ENCODE measurements at regions not wholly inside any gene's neighbourhood (a gene's known extent, or its start where the extent isn't known, plus 50 kb on each side); places are given as distances from the start of the nearest gene placed in this dataset.

DNA sequence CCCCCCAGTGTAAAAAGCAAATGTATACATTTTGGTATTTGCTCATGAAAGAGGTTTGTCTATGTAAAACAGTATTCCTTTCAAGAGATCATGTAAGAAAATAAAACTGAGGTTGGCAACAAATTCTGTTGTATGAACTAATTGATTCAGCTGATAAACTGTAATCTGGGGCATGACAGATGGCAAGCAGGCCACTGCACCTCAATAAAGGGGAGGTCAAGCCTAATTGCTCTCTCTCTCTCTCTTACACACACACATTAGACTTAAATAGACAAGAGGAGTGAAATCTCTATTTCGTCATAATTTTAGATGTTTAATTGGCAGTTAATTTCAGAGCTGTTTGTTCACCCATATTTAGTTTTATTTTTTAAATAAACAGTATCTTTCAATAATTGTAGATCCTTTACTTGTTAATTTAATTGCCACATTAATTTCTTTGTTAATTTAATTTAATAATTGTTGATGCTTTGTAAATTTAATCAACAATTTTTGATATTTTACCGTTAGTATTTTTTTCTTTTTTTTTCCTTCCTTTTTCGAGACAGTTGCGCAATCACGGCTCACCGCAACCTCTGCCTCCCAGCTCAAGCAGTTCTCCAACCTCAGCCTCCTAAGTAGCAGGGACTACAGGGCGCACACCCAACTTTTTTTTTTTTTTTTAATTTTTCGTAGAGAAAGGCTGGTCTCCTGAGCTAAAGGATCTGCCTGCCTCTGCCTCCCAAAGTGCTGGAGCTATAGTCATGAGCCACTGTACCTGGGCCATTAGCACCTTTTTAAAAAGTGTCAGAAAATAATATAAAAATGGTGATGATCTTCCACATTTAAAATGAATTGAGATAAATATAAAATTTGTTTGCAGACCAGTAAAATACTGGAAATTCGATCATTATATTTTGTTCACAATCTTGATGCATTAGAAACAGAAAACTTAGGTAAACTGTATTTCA, 577.7 kb downstream of the SLC16A7 start:
- H4K20me1 ChIP-seq (ENCODE audit: low read depth) = no peaks in the 10 kb centered on the region
- H3K27ac Mint-ChIP-seq = no peak overlapping the region

DNA sequence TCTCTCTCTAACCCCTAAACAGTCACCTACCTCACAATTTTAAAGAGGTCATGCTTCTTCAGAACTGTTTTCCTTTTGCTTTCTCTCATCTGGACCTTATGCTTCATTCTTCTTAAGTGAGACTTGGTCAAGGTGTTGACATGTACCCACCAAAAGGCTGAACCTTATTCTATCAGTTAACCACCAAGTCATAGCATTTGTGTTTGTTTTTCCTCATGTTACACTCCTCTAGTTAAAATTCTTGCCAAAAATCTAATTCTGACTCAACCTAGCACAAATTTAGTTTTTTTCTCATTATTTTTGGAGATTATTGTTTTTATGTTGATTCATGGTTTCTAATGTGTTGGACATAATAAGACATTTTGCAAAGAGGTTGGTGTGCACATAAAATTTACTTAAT, 578.6 kb downstream of the SLC16A7 start:
- Mint-ChIP-seq H3K27ac (no peak overlapping the region), H3K4me1 (peaks cover 3% of the 10 kb centered on the region), H3K4me3 (no peak overlapping the region), H3K9me3 (no peaks in the 10 kb centered on the region), H3K27me3 (ENCODE audit: insufficient read depth, low read depth) (no peaks in the 10 kb centered on the region), H3K36me3 (no peaks in the 10 kb centered on the region)
- no peaks in the 10 kb centered on the region for H3K9me3 ChIP-seq (ENCODE audit: low read depth)
- no peak for DNase-seq (ENCODE audit: low spot score)
- H3K27ac ChIP-seq = no peak overlapping the region
- no peaks in the 10 kb centered on the region for H3K79me2 ChIP-seq (ENCODE audit: low read depth)
- no peak overlapping the region for H3K9ac ChIP-seq
- H3K36me3 ChIP-seq = no peaks in the 10 kb centered on the region
- H2AFZ ChIP-seq (replicated peaks) = no peak overlapping the region
- H3K4me3 ChIP-seq = no peak overlapping the region
- H3F3A ChIP-seq (ENCODE audit: low read depth) = no peaks in the 10 kb centered on the region
- no peaks in the 10 kb centered on the region for H3K27me3 ChIP-seq
- TF ChIP-seq EZH2phosphoT487 (IDR thresholded peaks at IDR 0.05) (no peak), EZH2 (IDR thresholded peaks at IDR 0.05) (no peak)
- TF ChIP-seq, protein P1, sequence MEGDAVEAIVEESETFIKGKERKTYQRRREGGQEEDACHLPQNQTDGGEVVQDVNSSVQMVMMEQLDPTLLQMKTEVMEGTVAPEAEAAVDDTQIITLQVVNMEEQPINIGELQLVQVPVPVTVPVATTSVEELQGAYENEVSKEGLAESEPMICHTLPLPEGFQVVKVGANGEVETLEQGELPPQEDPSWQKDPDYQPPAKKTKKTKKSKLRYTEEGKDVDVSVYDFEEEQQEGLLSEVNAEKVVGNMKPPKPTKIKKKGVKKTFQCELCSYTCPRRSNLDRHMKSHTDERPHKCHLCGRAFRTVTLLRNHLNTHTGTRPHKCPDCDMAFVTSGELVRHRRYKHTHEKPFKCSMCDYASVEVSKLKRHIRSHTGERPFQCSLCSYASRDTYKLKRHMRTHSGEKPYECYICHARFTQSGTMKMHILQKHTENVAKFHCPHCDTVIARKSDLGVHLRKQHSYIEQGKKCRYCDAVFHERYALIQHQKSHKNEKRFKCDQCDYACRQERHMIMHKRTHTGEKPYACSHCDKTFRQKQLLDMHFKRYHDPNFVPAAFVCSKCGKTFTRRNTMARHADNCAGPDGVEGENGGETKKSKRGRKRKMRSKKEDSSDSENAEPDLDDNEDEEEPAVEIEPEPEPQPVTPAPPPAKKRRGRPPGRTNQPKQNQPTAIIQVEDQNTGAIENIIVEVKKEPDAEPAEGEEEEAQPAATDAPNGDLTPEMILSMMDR (IDR thresholded peaks at IDR 0.05) = no peak
- H3K4me2 ChIP-seq = no peak overlapping the region
- no peaks in the 10 kb centered on the region for H3K4me1 ChIP-seq
- H4K20me1 ChIP-seq (ENCODE audit: low read depth) = no peaks in the 10 kb centered on the region

More for the DNA sequence above, 577.7 kb downstream of the SLC16A7 start:
- H3K27me3 ChIP-seq = no peaks in the 10 kb centered on the region
- H3K27ac ChIP-seq = no peak overlapping the region
- Mint-ChIP-seq H3K4me1 (no peaks in the 10 kb centered on the region), H3K9me3 (no peaks in the 10 kb centered on the region), H3K27me3 (ENCODE audit: insufficient read depth, low read depth) (no peaks in the 10 kb centered on the region), H3K36me3 (no peaks in the 10 kb centered on the region), H3K4me3 (no peak overlapping the region)
- H3K4me1 ChIP-seq = no peaks in the 10 kb centered on the region
- no peak overlapping the region for H3K4me2 ChIP-seq
- H3K79me2 ChIP-seq (ENCODE audit: low read depth) = no peaks in the 10 kb centered on the region
- no peak for DNase-seq (ENCODE audit: low spot score)
- H3K9me3 ChIP-seq (ENCODE audit: low read depth) = no peaks in the 10 kb centered on the region
- H3K36me3 ChIP-seq = no peaks in the 10 kb centered on the region
- no peak overlapping the region for H3K9ac ChIP-seq
- no peak overlapping the region for H3K4me3 ChIP-seq
- no peak overlapping the region for H2AFZ ChIP-seq (replicated peaks)
- no peaks in the 10 kb centered on the region for H3F3A ChIP-seq (ENCODE audit: low read depth)
- TF ChIP-seq, protein P1 (IDR thresholded peaks at IDR 0.05) = no peak
- TF ChIP-seq EZH2 (IDR thresholded peaks at IDR 0.05) = no peak
- no peak for TF ChIP-seq EZH2phosphoT487 (IDR thresholded peaks at IDR 0.05)

- no peaks in the 10 kb centered on the region for H3F3A ChIP-seq (ENCODE audit: low read depth)
- no peak overlapping the region for H2AFZ ChIP-seq (replicated peaks)
- H3K4me1 ChIP-seq = no peaks in the 10 kb centered on the region
- no peaks in the 10 kb centered on the region for H3K36me3 ChIP-seq
- H4K20me1 ChIP-seq (ENCODE audit: low read depth) = no peaks in the 10 kb centered on the region
- Mint-ChIP-seq H3K4me1 (peaks cover 3% of the 10 kb centered on the region), H3K27ac (no peak overlapping the region), H3K9me3 (no peaks in the 10 kb centered on the region), H3K4me3 (no peak overlapping the region), H3K27me3 (ENCODE audit: insufficient read depth, low read depth) (no peaks in the 10 kb centered on the region), H3K36me3 (no peaks in the 10 kb centered on the region)
- H3K9ac ChIP-seq = no peak overlapping the region
- no peaks in the 10 kb centered on the region for H3K27me3 ChIP-seq
- TF ChIP-seq EZH2phosphoT487 (IDR thresholded peaks at IDR 0.05) (no peak), EZH2 (IDR thresholded peaks at IDR 0.05) (no peak)
- TF ChIP-seq, protein P1 (IDR thresholded peaks at IDR 0.05) = no peak
- no peak overlapping the region for H3K4me2 ChIP-seq
- no peaks in the 10 kb centered on the region for H3K79me2 ChIP-seq (ENCODE audit: low read depth)
- H3K4me3 ChIP-seq = no peak overlapping the region
- H3K27ac ChIP-seq = no peak overlapping the region
- no peaks in the 10 kb centered on the region for H3K9me3 ChIP-seq (ENCODE audit: low read depth)
- DNase-seq (ENCODE audit: low spot score) = no peak
Observed at GRCh38 chr12:60174941-60175340, 579.1 kb downstream of the SLC16A7 start.
